Trophoblast cell (in vitro differentiated cells and primary cell): ENCODE measurements at regions not wholly inside any gene's neighbourhood (a gene's known extent, or its start where the extent isn't known, plus 50 kb on each side); places are given as distances from the start of the nearest gene placed in this dataset.

ENCODE experiments used
- DNase-seq, 2 donors: peaks; one replicate each; pipeline ENCODE4 v3.0.0-alpha.2; 2016
- H2AFZ ChIP-seq: 2 replicates; pipeline ENCODE4 v1.6.1; 2013; ENCODE audit warnings: low read length, moderate library complexity, mild to moderate bottlenecking; ENCODE audit not compliant: insufficient read depth, poor library complexity
- H2AK5ac ChIP-seq: 2 replicates; pipeline ENCODE4 v1.6.1; 2013; ENCODE audit warnings: mild to moderate bottlenecking, low read length
- H2BK120ac ChIP-seq: 2 replicates; pipeline ENCODE4 v1.6.1; 2013; ENCODE audit warnings: low read length, mild to moderate bottlenecking, moderate library complexity; ENCODE audit not compliant: insufficient read depth, poor library complexity
- H2BK12ac ChIP-seq: 2 replicates; pipeline ENCODE4 v1.6.1; 2013; ENCODE audit warnings: mild to moderate bottlenecking, low read length, moderate library complexity
- H2BK5ac ChIP-seq: 2 replicates; pipeline ENCODE4 v1.6.1; 2013; ENCODE audit warnings: low read length, low read depth, moderate library complexity, mild to moderate bottlenecking; ENCODE audit not compliant: poor library complexity
- H3K14ac ChIP-seq: 2 replicates; pipeline ENCODE4 v1.6.1; 2013; ENCODE audit warnings: mild to moderate bottlenecking, low read length
- H3K18ac ChIP-seq: 2 replicates; pipeline ENCODE4 v1.6.1; 2013; ENCODE audit warnings: mild to moderate bottlenecking, low read length
- H3K23ac ChIP-seq: 2 replicates; pipeline ENCODE4 v1.6.1; 2013; ENCODE audit warnings: low read length
- H3K27ac ChIP-seq: 2 replicates; pipeline ENCODE4 v1.5.1; 2013; ENCODE audit warnings: low read depth, mild to moderate bottlenecking, inconsistent platforms, low read length, moderate library complexity
- H3K27me3 ChIP-seq: 2 replicates; pipeline ENCODE4 v1.6.1; 2013; ENCODE audit warnings: inconsistent platforms, mild to moderate bottlenecking, low read length, moderate library complexity; ENCODE audit not compliant: insufficient read depth
- H3K36me3 ChIP-seq, 2 experiments: 1 replicate in 1 of 2; 2 replicates in 1 of 2; pipeline ENCODE4 v1.6.1; 2013; ENCODE audit warnings: low read length in 2 of 2, mild to moderate bottlenecking in 2 of 2, moderate library complexity in 1 of 2; ENCODE audit not compliant: insufficient read depth in 2 of 2, control insufficient read depth in 1 of 2
- H3K4ac ChIP-seq: 2 replicates; pipeline ENCODE4 v1.6.1; 2013; ENCODE audit warnings: low read depth, mild to moderate bottlenecking, low read length, moderate library complexity
- H3K4me1 ChIP-seq, 2 experiments: 1 replicate in 1 of 2; 2 replicates in 1 of 2; pipeline ENCODE4 v1.6.1; 2013; ENCODE audit warnings: low read length in 2 of 2, mild to moderate bottlenecking in 2 of 2, moderate library complexity in 1 of 2; ENCODE audit not compliant: insufficient read depth in 2 of 2, control insufficient read depth in 1 of 2
- H3K4me2 ChIP-seq: 2 replicates; pipeline ENCODE4 v1.6.1; 2013; ENCODE audit warnings: inconsistent platforms, mild to moderate bottlenecking, low read length, moderate library complexity
- H3K4me3 ChIP-seq: 2 replicates; pipeline ENCODE4 v1.5.1; 2013; ENCODE audit warnings: mild to moderate bottlenecking, low read depth, low read length, inconsistent platforms
- H3K79me1 ChIP-seq: one replicate; pipeline ENCODE4 v1.6.1; 2013; ENCODE audit warnings: low read length
- H3K79me2 ChIP-seq: 2 replicates; pipeline ENCODE4 v1.6.1; 2013; ENCODE audit warnings: low read length, mild to moderate bottlenecking; ENCODE audit not compliant: control insufficient read depth, insufficient read depth, poor library complexity
- H3K9ac ChIP-seq: 2 replicates; pipeline ENCODE4 v1.6.1; 2013; ENCODE audit warnings: mild to moderate bottlenecking, low read length
- H3K9me3 ChIP-seq: 2 replicates; pipeline ENCODE4 v1.6.1; 2013; ENCODE audit warnings: low read depth, mild to moderate bottlenecking, control low read depth, inconsistent platforms, low read length; ENCODE audit not compliant: insufficient read depth
- H4K12ac ChIP-seq: 2 replicates; pipeline ENCODE4 v1.6.1; 2013; ENCODE audit warnings: low read depth, mild to moderate bottlenecking, low read length, moderate library complexity
- H4K8ac ChIP-seq: 2 replicates; pipeline ENCODE4 v1.6.1; 2013; ENCODE audit warnings: low read depth, mild to moderate bottlenecking, low read length, moderate library complexity
- H4K91ac ChIP-seq: one replicate; pipeline ENCODE4 v1.6.1; 2013; ENCODE audit warnings: low read depth, mild to moderate bottlenecking, low read length, moderate library complexity
- WGBS: extraction: QIAGEN DNeasy Blood & Tissue Kit; methylation state at CpG from one replicate; pipeline ENCODE4 v1.1.7; 2013; ENCODE audit warnings: missing lambda C conversion rate; ENCODE audit not compliant: insufficient read length, insufficient coverage; ENCODE audit errors: extremely low coverage; 5-methylcytosine and 5-hydroxymethylcytosine counted together

DNA sequence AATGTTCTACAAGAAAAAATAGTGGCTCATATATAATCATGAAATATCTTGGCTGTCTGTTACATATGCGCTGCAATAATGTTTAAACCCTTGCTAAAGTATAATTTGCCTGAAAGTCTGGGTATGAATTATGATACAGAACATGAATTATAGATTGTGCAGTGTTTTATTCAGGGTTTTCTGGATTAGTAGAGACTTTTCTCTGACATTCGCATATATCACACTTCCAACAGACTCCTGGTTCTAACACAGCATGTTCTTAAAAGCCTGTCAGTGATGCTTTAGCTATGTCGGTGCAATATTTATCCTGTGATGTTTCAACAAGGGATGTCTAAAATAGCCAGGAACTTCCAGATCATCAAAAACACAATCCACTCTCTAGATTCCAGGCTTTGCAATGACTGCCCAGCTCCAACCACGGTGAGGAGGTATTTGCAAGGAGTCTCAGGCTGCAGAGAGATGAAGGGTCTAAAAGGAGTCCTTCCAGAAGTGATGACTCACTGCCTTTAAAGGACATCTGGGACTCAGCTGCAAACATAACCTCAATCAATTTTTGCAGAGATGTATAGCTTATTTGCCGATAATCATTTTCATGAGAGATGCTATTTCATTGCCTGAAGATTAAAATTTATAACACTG is 69.4 kb downstream of the RWDD4 start:
- no peaks in the 10 kb centered on the region for H3K79me1 ChIP-seq
- H3K4me1 ChIP-seq, result no peaks in the 10 kb centered on the region
- no peak overlapping the region for H3K27ac ChIP-seq
- no peak for DNase-seq
- no peak overlapping the region for H3K9ac ChIP-seq
- H2AK5ac ChIP-seq, result no peak overlapping the region
- H3K4me3 ChIP-seq, result no peak overlapping the region
- no peak overlapping the region for H3K4me2 ChIP-seq
- no peak overlapping the region for H4K91ac ChIP-seq
- H2BK120ac ChIP-seq, result no peak overlapping the region
- no peak overlapping the region for H2BK5ac ChIP-seq
- no peak overlapping the region for H2AFZ ChIP-seq
- no peaks in the 10 kb centered on the region for H3K9me3 ChIP-seq
- H2BK12ac ChIP-seq, result no peak overlapping the region
- H3K18ac ChIP-seq, result no peak overlapping the region
- no peak overlapping the region for H3K14ac ChIP-seq
- WGBS, result no CpG with 5 or more reads among the region's 5 CpGs
- H4K8ac ChIP-seq, result no peak overlapping the region
- H3K23ac ChIP-seq, result no peak overlapping the region
- H3K27me3 ChIP-seq, result no peaks in the 10 kb centered on the region
- no peaks in the 10 kb centered on the region for H3K36me3 ChIP-seq
- no peak overlapping the region for H3K4ac ChIP-seq
- H4K12ac ChIP-seq, result no peak overlapping the region
- no peaks in the 10 kb centered on the region for H3K79me2 ChIP-seq
